ENCODE measurements at regions not wholly inside any gene's neighbourhood (a gene's known extent, or its start where the extent isn't known, plus 50 kb on each side); places are given as distances from the start of the nearest gene placed in this dataset.

DNA sequence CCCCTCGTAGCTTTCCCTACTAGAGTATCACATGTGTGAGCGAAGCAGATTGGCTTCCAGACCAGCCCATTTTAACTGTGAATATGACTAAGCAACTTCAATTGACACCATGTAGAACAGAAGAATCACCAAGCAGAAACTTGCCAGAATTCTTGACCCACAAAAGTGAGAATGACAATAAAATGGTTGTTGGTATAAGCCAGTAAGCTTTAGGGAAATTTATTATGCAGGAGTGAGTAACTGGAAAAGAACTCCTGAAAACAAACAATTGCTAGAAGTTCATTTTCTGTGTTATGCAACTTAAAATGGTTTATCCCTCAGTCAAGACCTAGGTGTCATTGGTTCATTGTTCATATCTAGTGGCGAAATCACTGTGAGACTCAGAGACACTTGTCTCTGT lies 303.1 kb downstream of the DMRT2 start:
- TF ChIP-seq CTCF (IDR thresholded peaks at IDR 0.05) (no peak), JUN (IDR thresholded peaks at IDR 0.05) (no peak), GATA3 (IDR thresholded peaks at IDR 0.05; ENCODE audit: borderline replicate concordance) (no peak), POLR2A (IDR thresholded peaks at IDR 0.05; ENCODE audit: low read length) (no peak)

Data from A549 (cell line).